GM21529 (cell line): ENCODE measurements at regions not wholly inside any gene's neighbourhood (a gene's known extent, or its start where the extent isn't known, plus 50 kb on each side); places are given as distances from the start of the nearest gene placed in this dataset.
A peak's percentile ranks its signal among the peaks of the same experiment; 100 is the strongest.
"Not testable (repeated sequence)": the region's sequence is repeated elsewhere in the genome, so short reads cannot be mapped to it uniquely, and the experiment has no call there.

Source experiments
- ATAC-seq: cut with Tn5 transposase; IDR thresholded peaks from one replicate; pipeline ENCODE4 v1.9.1; 2021; ENCODE audit not compliant: unreplicated experiment

- ATAC-seq, result no peak
Observed at GRCh38 chr18:23311351-23312121, 141.6 kb upstream of the RIOK3 start.

DNA sequence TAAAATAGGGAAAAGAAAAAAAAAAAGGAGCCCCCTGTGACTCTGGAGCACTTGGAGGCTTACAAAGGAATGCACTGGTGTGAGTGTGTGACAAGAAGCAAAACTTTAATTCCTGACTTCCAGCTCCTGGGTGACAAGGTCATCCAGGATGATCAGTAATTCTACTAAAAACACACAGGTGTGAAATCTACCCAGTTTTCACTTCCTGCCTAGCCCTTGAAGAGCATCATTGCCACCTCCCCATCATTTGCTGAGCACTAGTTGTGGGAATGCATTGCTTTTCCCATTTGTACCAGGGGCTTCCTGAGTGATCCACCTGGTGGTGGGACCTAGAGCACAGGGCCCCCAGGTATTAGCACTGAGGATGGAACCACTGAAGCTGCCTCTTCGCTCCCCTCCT is 139.7 kb upstream of the RIOK3 start:
- ATAC-seq, result no peak

DNA sequence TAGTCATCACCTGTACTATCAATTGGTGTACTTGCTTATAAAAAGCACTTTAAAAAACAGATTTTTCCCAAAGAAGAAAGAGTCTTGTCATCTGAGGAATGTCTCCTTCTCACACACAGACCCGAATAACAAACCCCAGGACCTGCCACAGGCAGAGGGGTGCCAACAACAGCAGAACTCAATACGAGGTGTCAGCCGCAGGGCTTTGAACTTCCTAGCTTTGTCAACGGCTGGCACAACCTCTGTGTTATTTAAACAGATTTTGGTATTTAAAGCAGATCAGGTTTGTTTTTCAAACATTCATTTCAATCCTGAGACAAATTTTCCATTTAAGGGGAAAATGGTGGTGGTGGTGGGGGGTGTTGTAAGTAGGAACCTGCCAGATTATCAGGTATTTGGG is 138.4 kb upstream of the RIOK3 start:
- no peak for ATAC-seq

DNA sequence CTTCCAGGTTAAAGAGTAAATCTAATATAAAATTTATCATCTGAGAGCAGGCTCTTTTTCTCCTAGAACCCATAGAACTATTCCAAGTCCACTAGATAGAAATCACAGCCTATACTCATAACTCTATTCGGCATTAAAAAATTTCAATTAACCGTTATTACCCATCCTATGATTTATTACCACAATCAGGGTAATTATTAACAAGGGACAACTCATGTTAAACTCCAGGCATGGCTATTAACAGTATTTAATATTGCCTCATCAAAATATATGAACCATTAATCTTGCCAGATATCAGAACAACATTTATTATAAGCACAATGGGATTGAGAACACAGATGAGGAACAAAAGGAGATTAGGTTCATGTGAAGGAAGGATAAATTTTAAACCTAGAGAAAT is 136.8 kb upstream of the RIOK3 start:
- no peak for ATAC-seq

DNA sequence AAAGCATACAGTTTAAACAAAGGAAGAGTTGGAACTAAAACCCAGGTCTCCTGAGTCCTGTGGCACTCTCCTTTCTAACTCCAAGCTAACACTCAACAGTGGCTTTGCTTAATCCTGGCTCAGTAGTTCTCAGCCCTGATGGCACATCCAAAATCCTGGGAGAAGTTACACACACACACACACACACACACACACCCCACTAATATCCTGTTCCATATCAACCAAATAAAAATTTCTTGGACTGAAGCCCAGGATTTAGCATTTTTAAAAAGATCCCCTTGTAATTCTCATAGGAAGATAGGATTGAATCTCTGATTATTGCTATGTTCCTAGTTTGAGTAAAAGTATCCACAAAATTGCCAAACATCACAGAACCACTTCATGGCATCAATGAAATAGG is 136.1 kb upstream of the RIOK3 start:
- ATAC-seq, result no peak

GRCh38 chr18:23317975-23318675 is 135.0 kb upstream of the RIOK3 start:
- no peak for ATAC-seq

DNA sequence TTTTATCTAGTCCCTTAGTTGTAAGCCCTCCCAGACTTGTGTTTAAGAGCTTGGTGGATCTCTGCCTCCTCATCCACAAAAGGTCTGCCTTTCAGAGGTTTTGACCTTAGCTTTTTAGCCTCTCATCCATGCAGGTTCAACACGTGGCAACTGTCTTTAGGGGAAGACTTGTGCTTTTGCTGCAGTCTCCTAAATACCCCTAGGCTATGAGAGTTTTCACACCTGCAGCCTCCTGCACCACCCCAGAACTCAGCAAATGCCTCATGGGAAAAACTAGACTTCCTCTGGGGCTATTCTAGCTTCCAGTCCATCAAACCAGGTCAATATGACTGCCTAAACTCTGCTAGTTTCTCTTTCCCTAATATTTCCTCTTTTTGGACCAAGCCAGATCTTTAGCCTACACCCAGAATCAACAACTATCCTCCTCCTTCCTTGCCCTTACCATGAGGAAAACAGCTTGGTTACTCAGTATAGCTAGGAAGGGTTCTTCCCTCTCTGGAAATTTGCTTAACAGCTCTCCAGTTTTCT is 132.3 kb upstream of the RIOK3 start:
- no peak for ATAC-seq

- ATAC-seq, result no peak
Observed at GRCh38 chr18:23321996-23322395, 131.1 kb upstream of the RIOK3 start.

GRCh38 chr18:23324056-23324811 is 128.9 kb upstream of the RIOK3 start:
- ATAC-seq, result no peak

- no peak for ATAC-seq
Observed at GRCh38 chr18:23324861-23325260, 128.2 kb upstream of the RIOK3 start.

DNA sequence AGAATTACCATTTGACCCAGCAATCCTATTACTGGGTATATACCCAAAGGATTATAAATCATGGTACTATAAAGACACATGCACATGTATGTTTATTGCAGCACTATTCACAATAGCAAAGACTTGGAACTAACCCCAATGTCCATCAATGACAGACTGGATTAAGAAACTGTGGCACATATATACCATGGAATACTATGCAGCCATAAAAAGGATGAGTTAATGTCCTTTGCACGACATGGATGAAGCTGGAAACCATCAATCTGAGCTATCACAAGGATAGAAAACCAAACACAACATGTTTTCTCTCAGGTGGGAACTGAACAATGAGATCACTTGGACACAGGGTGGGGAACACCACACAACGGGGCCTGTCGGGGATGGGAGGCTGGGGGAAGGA is 123.4 kb upstream of the RIOK3 start:
- ATAC-seq, result not testable (repeated sequence)

DNA sequence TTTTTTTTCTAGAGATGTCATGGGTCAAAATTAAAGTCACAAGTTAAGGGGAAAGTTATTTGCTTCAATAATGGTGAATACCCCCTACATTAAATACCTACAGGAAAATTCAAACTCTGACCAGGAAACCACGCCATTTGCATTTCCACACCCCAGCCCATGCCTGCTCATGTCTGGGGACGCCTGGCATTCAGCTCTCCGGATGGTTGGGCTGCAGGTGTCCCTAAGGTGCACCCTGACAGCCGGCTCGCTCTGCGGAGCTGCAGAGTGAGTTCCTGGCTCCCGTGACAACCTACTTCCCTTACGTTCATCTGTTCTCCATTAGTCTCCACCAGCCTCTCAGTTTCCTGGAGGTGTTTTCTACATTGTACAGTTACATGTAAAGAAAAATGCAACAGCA is 122.7 kb upstream of the RIOK3 start:
- peak; percentile 81 for ATAC-seq

DNA sequence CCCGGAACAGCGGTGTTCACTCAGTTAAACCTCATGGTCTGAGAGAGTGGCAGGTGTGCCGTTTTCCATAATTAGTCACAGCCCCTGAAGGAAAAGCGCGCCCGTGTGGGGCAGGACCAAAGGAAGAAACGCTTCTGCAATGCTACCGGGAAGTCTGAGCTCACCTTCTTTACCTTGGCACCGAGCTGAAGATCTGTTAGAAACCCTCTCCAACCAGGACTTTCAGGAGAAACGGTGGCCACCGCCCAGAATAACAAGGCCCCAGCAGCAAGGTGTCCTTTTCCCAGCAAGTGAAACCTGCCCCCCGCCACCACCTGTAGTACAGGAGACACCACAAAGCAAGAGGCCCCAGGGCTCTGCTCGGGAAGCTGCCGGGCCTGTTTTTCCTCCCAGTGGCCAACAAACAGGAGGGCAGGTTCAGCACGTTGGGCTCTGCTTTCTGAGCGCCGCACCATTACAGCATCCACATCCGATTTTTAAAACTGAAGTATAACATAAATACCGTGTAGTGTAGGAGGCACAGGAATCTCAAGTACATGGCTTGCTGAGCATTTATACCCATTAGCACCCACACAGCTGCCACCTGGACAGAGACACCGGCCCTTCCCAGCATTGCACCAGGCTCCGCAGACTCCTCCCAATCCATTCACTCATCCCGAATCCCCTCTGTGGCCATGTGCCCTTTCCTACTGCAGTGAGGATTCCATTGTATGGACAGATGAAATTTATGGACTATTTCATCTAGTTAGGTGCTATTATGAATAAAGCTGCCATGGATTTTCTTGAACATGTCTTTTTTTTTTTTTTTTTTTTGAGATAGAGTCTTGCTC is 121.8 kb upstream of the RIOK3 start:
- no peak for ATAC-seq

- no peak for ATAC-seq
Observed at GRCh38 chr18:23332356-23332755, 120.7 kb upstream of the RIOK3 start.

GRCh38 chr18:23333827-23334226 is 119.3 kb upstream of the RIOK3 start:
- no peak for ATAC-seq

DNA sequence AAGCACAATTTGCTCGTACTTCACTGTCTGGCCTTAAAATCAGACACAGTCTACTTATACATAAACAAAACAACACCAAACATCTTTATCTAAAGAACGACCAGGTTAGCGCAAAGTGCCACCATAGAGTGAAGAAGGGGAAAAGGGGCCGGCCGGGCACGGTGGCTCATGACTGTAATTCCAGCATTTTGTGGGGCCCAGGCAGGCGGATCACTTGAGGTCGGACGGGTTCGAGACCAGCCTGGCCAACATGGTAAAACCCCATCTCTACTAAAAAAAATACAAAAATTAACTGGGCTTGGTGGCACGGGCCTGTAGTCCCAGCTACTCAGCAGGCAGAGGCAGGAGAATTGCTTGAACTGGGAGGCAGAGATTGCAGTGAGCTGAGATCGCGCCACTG is 118.5 kb upstream of the RIOK3 start:
- no peak for ATAC-seq

- ATAC-seq, result no peak
Observed at GRCh38 chr18:23336101-23336500, 117.0 kb upstream of the RIOK3 start.

- ATAC-seq, result no peak
Observed at GRCh38 chr18:23337599-23338444, 115.3 kb upstream of the RIOK3 start.

DNA sequence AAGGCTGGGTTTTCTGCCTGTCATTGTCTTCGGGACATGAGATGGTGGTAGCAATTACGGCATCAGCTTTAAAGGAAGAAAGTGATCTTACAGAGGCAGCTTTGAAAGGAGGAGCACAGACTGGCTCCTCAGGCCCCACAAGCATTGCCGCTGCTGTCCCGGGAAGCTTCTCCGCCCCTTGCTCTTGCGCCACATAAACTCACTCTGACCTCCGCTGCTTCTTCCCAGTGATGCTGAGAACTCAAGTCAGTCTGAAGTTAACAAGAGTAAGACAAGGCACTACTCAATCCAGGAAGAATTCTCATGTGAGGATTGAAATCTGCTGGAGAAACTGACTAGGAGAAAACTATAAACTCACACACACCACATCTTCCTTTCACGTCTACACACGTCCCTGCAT is 112.4 kb upstream of the RIOK3 start:
- no peak for ATAC-seq

GRCh38 chr18:23341383-23341782 is 111.7 kb upstream of the RIOK3 start:
- no peak for ATAC-seq
